ENCODE measurements at regions not wholly inside any gene's neighbourhood (a gene's known extent, or its start where the extent isn't known, plus 50 kb on each side); places are given as distances from the start of the nearest gene placed in this dataset.

DNA sequence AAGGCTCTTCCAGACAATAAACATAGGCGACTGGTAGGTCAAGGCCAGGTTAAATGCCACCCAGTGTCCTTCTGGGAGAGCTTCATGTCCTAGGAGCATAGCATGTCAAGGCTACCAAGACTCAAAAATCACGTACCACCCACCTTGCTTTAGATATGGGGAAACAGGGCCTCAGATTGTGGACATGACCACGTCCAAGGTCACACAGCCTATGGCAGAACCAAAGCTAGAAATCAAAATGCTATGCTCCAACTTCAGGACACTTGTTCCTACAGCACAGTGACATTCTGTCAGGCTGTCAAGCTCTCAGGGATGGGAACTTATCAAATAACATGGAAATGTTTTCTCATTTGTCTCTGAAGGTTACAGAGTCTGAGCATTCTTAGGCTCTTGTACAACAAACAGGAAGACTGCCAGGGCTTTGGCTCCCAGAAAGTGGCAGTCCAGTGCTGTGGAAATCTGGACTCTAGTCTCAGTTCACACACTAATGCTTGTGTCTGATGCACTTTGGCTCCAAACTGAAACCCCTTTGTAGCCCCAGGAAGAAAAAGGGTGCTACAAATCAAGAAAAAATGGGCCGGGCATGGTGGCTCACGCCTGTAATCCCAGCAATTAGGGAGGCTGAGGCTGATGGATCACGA, 170.4 kb upstream of the LPP start:
- FAIRE-seq: no peak
- Histone ChIP-seq H3K9ac (ENCODE audit: low read length in 3 of 3) (no peak overlapping the region), H3K27me3 (ENCODE audit: control insufficient read depth, insufficient read depth, low read length) (no peaks in the 10 kb centered on the region)

DNA sequence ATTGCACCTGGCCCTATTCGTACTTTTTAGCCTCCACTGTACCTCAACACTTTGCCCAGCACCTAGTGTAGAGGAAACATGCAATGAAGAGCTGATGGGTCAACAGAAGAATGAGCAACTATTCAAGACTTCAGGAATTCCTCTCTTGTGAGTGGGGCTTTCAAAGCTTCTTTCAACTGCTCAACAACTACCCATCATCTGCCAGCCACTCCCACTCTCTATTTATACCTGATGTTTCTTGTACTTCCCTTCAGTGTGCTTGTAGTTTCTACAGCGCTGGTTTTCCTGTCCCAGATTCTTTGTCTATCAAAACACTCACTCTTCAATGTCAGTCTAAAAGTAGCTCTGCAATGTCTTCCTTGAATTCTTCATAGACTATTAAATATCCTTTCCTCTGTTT, 168.3 kb upstream of the LPP start:
- no peak overlapping the region for H3K27ac ChIP-seq (ENCODE audit: low read depth in 2 of 2, low read length in 2 of 2)

More for the DNA sequence above, 170.4 kb upstream of the LPP start:
- H3K27ac ChIP-seq (ENCODE audit: low read depth in 2 of 2, low read length in 2 of 2): no peak overlapping the region
- peaks cover 0 to 2% (median 0%) of the 10 kb centered on the region in 3 donors for H3K4me1 ChIP-seq (ENCODE audit: control insufficient read depth in 2 of 3, insufficient read depth in 2 of 3, low read depth in 1 of 3, low read length in 3 of 3)
- TF ChIP-seq, protein P1, sequence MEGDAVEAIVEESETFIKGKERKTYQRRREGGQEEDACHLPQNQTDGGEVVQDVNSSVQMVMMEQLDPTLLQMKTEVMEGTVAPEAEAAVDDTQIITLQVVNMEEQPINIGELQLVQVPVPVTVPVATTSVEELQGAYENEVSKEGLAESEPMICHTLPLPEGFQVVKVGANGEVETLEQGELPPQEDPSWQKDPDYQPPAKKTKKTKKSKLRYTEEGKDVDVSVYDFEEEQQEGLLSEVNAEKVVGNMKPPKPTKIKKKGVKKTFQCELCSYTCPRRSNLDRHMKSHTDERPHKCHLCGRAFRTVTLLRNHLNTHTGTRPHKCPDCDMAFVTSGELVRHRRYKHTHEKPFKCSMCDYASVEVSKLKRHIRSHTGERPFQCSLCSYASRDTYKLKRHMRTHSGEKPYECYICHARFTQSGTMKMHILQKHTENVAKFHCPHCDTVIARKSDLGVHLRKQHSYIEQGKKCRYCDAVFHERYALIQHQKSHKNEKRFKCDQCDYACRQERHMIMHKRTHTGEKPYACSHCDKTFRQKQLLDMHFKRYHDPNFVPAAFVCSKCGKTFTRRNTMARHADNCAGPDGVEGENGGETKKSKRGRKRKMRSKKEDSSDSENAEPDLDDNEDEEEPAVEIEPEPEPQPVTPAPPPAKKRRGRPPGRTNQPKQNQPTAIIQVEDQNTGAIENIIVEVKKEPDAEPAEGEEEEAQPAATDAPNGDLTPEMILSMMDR (IDR thresholded peaks at IDR 0.05; ENCODE audit: borderline replicate concordance, extremely low read depth, insufficient read depth): no peak
- H3K9me3 ChIP-seq (ENCODE audit: control insufficient read depth in 2 of 3, insufficient read depth in 1 of 3, low read length in 3 of 3): no peaks in the 10 kb centered on the region
- H3K4me3 ChIP-seq (ENCODE audit: low read length in 3 of 3): no peak overlapping the region
- DNase-seq: no peak
- H3K36me3 ChIP-seq (ENCODE audit: control insufficient read depth in 2 of 3, insufficient read depth in 3 of 3, low read length in 3 of 3): no peaks in the 10 kb centered on the region
- intact Hi-C loops (cut with DNase I): no loop called here

GRCh38 chr3:187986514-187986934, 167.4 kb upstream of the LPP start:
- no peak overlapping the region for H3K27ac ChIP-seq (ENCODE audit: low read depth in 2 of 2, low read length in 2 of 2)
- H3K9ac ChIP-seq (ENCODE audit: low read length in 3 of 3): no peak overlapping the region
- DNase-seq: no peak
- no peak overlapping the region for H3K4me3 ChIP-seq (ENCODE audit: low read length in 3 of 3)
- no peaks in the 10 kb centered on the region for H3K36me3 ChIP-seq (ENCODE audit: control insufficient read depth in 2 of 3, insufficient read depth in 3 of 3, low read length in 3 of 3)
- intact Hi-C loops (cut with DNase I): no loop called here
- peaks cover 0 to 2% (median 0%) of the 10 kb centered on the region in 3 donors for H3K4me1 ChIP-seq (ENCODE audit: control insufficient read depth in 2 of 3, insufficient read depth in 2 of 3, low read depth in 1 of 3, low read length in 3 of 3)
- H3K9me3 ChIP-seq (ENCODE audit: control insufficient read depth in 2 of 3, insufficient read depth in 1 of 3, low read length in 3 of 3): no peaks in the 10 kb centered on the region
- TF ChIP-seq, protein P1 (IDR thresholded peaks at IDR 0.05; ENCODE audit: borderline replicate concordance, extremely low read depth, insufficient read depth): no peak
- no peaks in the 10 kb centered on the region for H3K27me3 ChIP-seq (ENCODE audit: control insufficient read depth, insufficient read depth, low read length)
- no peak for FAIRE-seq

More for the DNA sequence above, 168.3 kb upstream of the LPP start:
- H3K9ac ChIP-seq (ENCODE audit: low read length in 3 of 3): no peak overlapping the region
- DNase-seq: no peak
- H3K4me3 ChIP-seq (ENCODE audit: low read length in 3 of 3): no peak overlapping the region
- H3K4me1 ChIP-seq (ENCODE audit: control insufficient read depth in 2 of 3, insufficient read depth in 2 of 3, low read depth in 1 of 3, low read length in 3 of 3): peaks cover 0 to 2% (median 0%) of the 10 kb centered on the region in 3 donors
- TF ChIP-seq, protein P1 (IDR thresholded peaks at IDR 0.05; ENCODE audit: borderline replicate concordance, extremely low read depth, insufficient read depth): no peak
- no peak for FAIRE-seq
- H3K36me3 ChIP-seq (ENCODE audit: control insufficient read depth in 2 of 3, insufficient read depth in 3 of 3, low read length in 3 of 3): no peaks in the 10 kb centered on the region
- H3K9me3 ChIP-seq (ENCODE audit: control insufficient read depth in 2 of 3, insufficient read depth in 1 of 3, low read length in 3 of 3): no peaks in the 10 kb centered on the region
- intact Hi-C loops (cut with DNase I): no loop called here
- no peaks in the 10 kb centered on the region for H3K27me3 ChIP-seq (ENCODE audit: control insufficient read depth, insufficient read depth, low read length)

All from kidney (tissue), 13 donors.